Fibroblast of skin of right biceps (primary cell): ENCODE measurements at regions not wholly inside any gene's neighbourhood (a gene's known extent, or its start where the extent isn't known, plus 50 kb on each side); places are given as distances from the start of the nearest gene placed in this dataset.

ENCODE experiments used
- DNase-seq: peaks from one replicate; pipeline ENCODE4 v3.0.0-alpha.2; 2013

GRCh38 chr2:104563398-104563996 lies 290.4 kb upstream of the POU3F3 start:
- no peak for DNase-seq

- DNase-seq: no peak
Observed at GRCh38 chr2:104568247-104568646, 285.7 kb upstream of the POU3F3 start.

- no peak for DNase-seq
Observed at GRCh38 chr2:104570259-104570658, 283.7 kb upstream of the POU3F3 start.

- no peak for DNase-seq
Observed at GRCh38 chr2:104572834-104573233, 281.1 kb upstream of the POU3F3 start.

- DNase-seq: no peak
Observed at GRCh38 chr2:104574367-104574766, 279.5 kb upstream of the POU3F3 start.

GRCh38 chr2:104577143-104577542 lies 276.8 kb upstream of the POU3F3 start:
- no peak for DNase-seq

GRCh38 chr2:104582471-104582870 lies 271.4 kb upstream of the POU3F3 start:
- DNase-seq: no peak

- no peak for DNase-seq
Observed at GRCh38 chr2:104583811-104584210, 270.1 kb upstream of the POU3F3 start.

- no peak for DNase-seq
Observed at GRCh38 chr2:104584393-104584792, 269.5 kb upstream of the POU3F3 start.

- no peak for DNase-seq
Observed at GRCh38 chr2:104595576-104595975, 258.3 kb upstream of the POU3F3 start.

GRCh38 chr2:104597942-104598341 lies 256.0 kb upstream of the POU3F3 start:
- no peak for DNase-seq

GRCh38 chr2:104598636-104599035 lies 255.3 kb upstream of the POU3F3 start:
- no peak for DNase-seq

GRCh38 chr2:104599787-104600510 lies 254.0 kb upstream of the POU3F3 start:
- peak; percentile 60 for DNase-seq

GRCh38 chr2:104606056-104606455 lies 247.9 kb upstream of the POU3F3 start:
- peak; percentile 33 for DNase-seq

- DNase-seq: no peak
Observed at GRCh38 chr2:104616856-104617255, 237.1 kb upstream of the POU3F3 start.

- DNase-seq: no peak
Observed at GRCh38 chr2:104620801-104621200, 233.1 kb upstream of the POU3F3 start.

GRCh38 chr2:104635608-104636007 lies 218.3 kb upstream of the POU3F3 start:
- DNase-seq: no peak

GRCh38 chr2:104638190-104638858 lies 215.6 kb upstream of the POU3F3 start:
- DNase-seq: no peak

- no peak for DNase-seq
Observed at GRCh38 chr2:104638859-104639202, 215.1 kb upstream of the POU3F3 start.

GRCh38 chr2:104641786-104642185 lies 212.1 kb upstream of the POU3F3 start:
- DNase-seq: no peak

GRCh38 chr2:104648376-104648775 lies 205.5 kb upstream of the POU3F3 start:
- no peak for DNase-seq

- no peak for DNase-seq
Observed at GRCh38 chr2:104649866-104650265, 204.0 kb upstream of the POU3F3 start.

- no peak for DNase-seq
Observed at GRCh38 chr2:104650405-104650996, 203.4 kb upstream of the POU3F3 start.

- no peak for DNase-seq
Observed at GRCh38 chr2:104654811-104655210, 199.1 kb upstream of the POU3F3 start.
